ENCODE measurements at regions not wholly inside any gene's neighbourhood (a gene's known extent, or its start where the extent isn't known, plus 50 kb on each side); places are given as distances from the start of the nearest gene placed in this dataset.

DNA sequence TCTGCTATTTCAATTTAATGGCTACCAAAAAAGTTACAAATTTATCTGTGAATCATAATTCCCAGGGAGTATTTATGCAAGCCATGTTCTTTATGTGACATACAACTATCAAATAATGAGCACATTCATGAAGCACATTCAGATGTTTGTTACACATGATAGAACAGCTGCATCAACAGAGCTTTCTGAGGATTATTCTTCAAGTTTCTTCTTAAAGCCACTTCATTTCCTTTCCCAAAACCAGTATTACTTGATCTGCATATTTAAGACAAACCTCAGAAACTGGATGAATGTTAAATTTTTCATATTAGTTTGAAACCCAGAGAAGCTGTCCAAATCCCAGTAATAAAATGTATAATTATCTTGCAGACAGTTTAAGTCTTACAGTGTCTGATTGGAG lies 73.6 kb upstream of the SOX5 start:
- ATAC-seq (ENCODE audit: low FRiP score) (no peak), DNase-seq (ENCODE audit: low spot score) (no peak)
- TF ChIP-seq, protein P1, sequence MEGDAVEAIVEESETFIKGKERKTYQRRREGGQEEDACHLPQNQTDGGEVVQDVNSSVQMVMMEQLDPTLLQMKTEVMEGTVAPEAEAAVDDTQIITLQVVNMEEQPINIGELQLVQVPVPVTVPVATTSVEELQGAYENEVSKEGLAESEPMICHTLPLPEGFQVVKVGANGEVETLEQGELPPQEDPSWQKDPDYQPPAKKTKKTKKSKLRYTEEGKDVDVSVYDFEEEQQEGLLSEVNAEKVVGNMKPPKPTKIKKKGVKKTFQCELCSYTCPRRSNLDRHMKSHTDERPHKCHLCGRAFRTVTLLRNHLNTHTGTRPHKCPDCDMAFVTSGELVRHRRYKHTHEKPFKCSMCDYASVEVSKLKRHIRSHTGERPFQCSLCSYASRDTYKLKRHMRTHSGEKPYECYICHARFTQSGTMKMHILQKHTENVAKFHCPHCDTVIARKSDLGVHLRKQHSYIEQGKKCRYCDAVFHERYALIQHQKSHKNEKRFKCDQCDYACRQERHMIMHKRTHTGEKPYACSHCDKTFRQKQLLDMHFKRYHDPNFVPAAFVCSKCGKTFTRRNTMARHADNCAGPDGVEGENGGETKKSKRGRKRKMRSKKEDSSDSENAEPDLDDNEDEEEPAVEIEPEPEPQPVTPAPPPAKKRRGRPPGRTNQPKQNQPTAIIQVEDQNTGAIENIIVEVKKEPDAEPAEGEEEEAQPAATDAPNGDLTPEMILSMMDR (IDR thresholded peaks at IDR 0.05) = no peak

DNA sequence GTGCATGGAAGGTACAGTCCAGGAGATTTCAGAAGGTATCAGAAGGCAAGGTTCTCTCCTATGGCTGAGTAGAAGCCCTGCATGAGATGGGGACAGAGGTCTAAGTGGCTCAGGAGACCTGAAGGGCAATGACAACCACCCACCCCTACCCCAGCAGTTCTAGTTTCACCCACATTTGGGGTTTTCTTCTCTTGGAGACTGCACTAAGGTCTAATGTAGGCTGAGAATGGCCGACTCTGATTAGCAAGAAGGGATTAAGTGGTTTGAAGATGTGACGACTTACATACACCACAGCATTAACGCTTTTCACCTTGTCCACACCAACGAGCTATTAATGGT lies 71.7 kb upstream of the SOX5 start:
- ATAC-seq (ENCODE audit: low FRiP score) = no peak
- no peak for DNase-seq (ENCODE audit: low spot score)
- TF ChIP-seq, protein P1 (IDR thresholded peaks at IDR 0.05) = no peak

DNA sequence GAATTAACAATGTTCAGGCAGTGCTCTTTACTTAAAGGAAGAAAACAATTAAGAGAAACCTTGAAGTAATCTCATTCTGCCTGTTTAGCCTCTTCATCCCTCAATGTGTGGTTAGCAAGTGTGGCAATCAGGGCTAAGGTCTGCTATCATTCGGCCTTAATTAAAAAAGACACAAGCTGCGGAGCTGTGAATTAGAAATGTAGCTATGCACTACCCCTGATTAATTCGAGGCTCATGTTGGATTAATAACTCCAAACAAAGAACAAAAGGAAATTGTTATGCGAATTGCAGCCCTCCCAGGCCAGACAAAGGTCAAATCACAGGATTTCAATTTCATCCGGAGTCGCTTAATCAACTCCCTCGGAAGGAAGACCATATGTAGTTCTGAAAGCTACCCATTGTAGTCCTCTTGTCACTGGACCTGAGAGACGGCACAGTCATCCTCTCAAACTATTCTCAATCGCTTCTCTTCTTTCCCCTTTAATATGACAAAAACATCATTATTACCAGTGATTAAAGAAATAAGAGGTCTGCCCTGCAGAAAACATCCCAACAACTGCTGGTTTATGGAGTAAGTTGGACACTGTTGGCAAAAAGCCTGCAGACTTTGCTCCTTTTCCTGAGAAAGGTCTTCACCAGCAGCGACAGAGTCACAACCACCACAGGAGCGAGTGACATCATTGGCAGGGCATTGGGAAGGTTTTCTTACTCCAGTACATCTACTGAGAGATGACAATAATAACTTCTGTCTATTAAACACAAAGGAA lies 71.1 kb upstream of the SOX5 start:
- no peak for ATAC-seq (ENCODE audit: low FRiP score)
- no peak for DNase-seq (ENCODE audit: low spot score)
- TF ChIP-seq, protein P1 (IDR thresholded peaks at IDR 0.05) = no peak

DNA sequence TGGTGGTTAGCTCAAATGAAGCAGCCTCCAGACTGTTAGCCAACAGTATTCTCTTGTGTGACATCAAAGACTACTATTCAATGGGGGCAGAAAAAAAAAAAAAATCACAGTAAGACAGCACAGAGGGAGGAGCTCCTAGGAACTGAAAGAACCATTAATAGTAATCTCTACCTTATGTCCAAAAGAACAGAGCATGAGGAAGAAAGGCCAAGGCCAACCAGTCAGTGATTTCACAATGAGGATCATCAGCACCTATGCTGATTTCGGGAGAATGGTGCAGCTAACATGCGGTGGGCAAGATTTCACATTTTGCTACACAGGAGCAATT lies 66.3 kb upstream of the SOX5 start:
- TF ChIP-seq, protein P1 (IDR thresholded peaks at IDR 0.05) = no peak
- no peak for DNase-seq (ENCODE audit: low spot score)
- ATAC-seq (ENCODE audit: low FRiP score) = no peak

DNA sequence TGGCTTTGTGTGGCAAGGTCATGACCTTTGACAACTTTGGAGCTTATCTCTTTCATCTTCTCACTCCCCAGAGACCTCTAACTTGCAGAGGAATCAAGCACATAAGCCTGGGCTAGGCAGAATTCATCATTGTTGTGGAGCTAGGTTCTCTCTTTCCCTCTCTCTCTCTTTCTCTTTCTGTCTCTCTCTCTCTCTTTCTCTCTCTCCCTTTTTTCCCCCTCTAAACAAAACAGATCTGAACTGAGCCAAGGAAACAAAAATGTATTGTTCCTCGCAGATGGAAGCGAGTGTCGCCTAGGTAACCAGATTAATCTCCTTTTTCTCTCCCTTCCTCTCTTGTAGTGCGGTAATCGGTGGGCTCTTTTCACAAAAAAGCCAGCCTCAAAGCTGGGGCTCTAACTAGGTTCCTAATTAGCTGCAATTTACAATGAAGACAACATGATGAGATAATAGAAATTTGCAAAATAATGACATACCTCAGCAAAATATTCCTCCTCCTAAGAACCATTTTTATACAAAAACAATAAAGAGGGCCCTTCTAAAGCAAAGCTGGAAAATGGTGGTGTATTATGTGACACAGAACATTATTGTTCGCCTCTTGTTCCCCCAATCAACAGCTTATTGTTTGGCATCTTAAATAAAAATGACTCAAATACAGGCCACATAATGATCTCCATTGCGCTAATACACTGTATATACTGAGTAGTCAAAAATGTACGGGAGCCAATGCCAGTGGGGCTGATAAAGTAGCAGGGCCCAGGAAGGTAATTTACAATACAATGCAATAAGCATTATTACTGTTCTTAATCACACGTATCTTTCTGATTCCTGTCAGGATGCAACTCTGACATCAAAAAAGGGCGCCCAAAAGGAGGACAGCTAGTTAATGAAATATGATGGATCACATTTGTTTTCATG lies 65.7 kb upstream of the SOX5 start:
- ATAC-seq (ENCODE audit: low FRiP score) (no peak), DNase-seq (ENCODE audit: low spot score) (no peak)
- TF ChIP-seq, protein P1 (IDR thresholded peaks at IDR 0.05) = no peak

DNA sequence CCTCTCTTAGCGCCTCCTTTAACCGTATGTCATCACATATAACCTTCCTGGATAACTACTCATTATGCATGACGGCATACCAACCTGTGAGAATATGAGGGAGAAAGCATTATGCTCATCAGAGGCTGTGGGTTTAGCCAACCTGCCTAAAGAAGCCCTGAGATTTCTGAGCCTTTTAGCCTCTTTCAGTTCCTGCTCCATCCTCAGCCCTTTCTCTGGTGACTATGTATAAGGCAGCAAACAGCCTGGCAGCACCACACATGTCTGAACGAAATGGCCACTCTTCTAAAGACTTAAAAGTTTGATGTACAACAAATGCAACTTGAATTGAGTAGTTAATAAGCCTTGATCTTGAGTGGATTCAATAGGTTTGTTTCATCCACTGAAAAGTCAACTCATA lies 64.8 kb upstream of the SOX5 start:
- ATAC-seq (ENCODE audit: low FRiP score) (no peak), DNase-seq (ENCODE audit: low spot score) (no peak)
- TF ChIP-seq, protein P1 (IDR thresholded peaks at IDR 0.05) = no peak

DNA sequence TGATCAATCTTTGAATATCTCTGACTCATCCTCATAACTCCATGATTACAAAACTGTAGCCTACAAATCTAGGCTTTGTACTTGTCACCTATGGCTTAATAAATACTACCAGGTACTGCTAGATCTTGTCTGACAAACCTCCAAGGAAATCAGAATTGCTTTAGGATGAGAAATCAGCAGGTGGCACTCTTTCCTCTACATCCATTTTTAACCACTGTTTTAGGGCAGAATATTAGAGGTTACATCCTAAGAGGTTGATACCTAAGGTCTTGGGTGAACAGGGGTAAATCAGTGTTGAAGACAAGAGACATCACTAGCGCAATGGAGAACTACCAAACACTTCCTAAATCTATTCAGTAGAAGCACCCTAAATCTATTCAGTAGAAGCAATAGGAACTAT lies 63.1 kb upstream of the SOX5 start:
- DNase-seq (ENCODE audit: low spot score) = no peak
- ATAC-seq (ENCODE audit: low FRiP score) = no peak
- TF ChIP-seq, protein P1 (IDR thresholded peaks at IDR 0.05) = no peak

Measured in omental fat pad (tissue), 3 donors.